H9 (cell line): ENCODE measurements at regions not wholly inside any gene's neighbourhood (a gene's known extent, or its start where the extent isn't known, plus 50 kb on each side); places are given as distances from the start of the nearest gene placed in this dataset.

Source experiments
- DNase-seq: peaks from one replicate; pipeline ENCODE4 v3.0.0-alpha.2; 2017
- H2AFZ ChIP-seq: one replicate; pipeline ENCODE4 v1.6.1; 2013; ENCODE audit warnings: mild to moderate bottlenecking, low read length, control low read depth, moderate library complexity
- H2AK5ac ChIP-seq: 2 replicates; pipeline ENCODE4 v1.6.1; 2013; ENCODE audit warnings: low read length, control low read depth, mixed read lengths; ENCODE audit not compliant: insufficient read length
- H2BK120ac ChIP-seq: one replicate; pipeline ENCODE4 v1.6.1; 2013; ENCODE audit warnings: low read depth, mild to moderate bottlenecking, low read length, control low read depth, inconsistent platforms; ENCODE audit not compliant: poor library complexity, severe bottlenecking
- H2BK12ac ChIP-seq: 2 replicates; pipeline ENCODE4 v1.6.1; 2013; ENCODE audit warnings: low read length, control low read depth, mixed read lengths, low read depth; ENCODE audit not compliant: insufficient read length
- H2BK15ac ChIP-seq: 2 replicates; pipeline ENCODE4 v1.6.1; 2013; ENCODE audit warnings: low read depth, low read length, control low read depth
- H2BK20ac ChIP-seq: one replicate; pipeline ENCODE4 v1.6.1; 2013; ENCODE audit warnings: low read depth, mild to moderate bottlenecking, low read length, control low read depth, inconsistent platforms; ENCODE audit not compliant: poor library complexity, severe bottlenecking
- H2BK5ac ChIP-seq: 2 replicates; pipeline ENCODE4 v1.6.1; 2013; ENCODE audit warnings: low read length, control low read depth, mixed read lengths; ENCODE audit not compliant: insufficient read length
- H3K14ac ChIP-seq: 2 replicates; pipeline ENCODE4 v1.6.1; 2013; ENCODE audit warnings: low read length, control low read depth; ENCODE audit not compliant: insufficient read depth
- H3K18ac ChIP-seq: 2 replicates; pipeline ENCODE4 v1.6.1; 2013; ENCODE audit warnings: low read depth, mild to moderate bottlenecking, mixed read lengths, low read length, control low read depth; ENCODE audit not compliant: insufficient read length
- H3K23ac ChIP-seq: 2 replicates; pipeline ENCODE4 v1.6.1; 2013; ENCODE audit warnings: low read length, control low read depth, mixed read lengths, low read depth; ENCODE audit not compliant: insufficient read length
- H3K23me2 ChIP-seq: 2 replicates; pipeline ENCODE4 v1.6.1; 2013; ENCODE audit warnings: low read depth, mild to moderate bottlenecking, mixed read lengths, low read length, control low read depth; ENCODE audit not compliant: insufficient read length, poor library complexity, severe bottlenecking
- H3K27ac ChIP-seq: 2 replicates; pipeline ENCODE4 v1.5.1; 2013; ENCODE audit warnings: low read length, control low read depth, mixed read lengths, low read depth; ENCODE audit not compliant: insufficient read length
- H3K27me3 ChIP-seq: 2 replicates; pipeline ENCODE4 v1.6.1; 2013; ENCODE audit warnings: low read length, control low read depth, inconsistent platforms; ENCODE audit not compliant: insufficient read depth
- H3K4ac ChIP-seq: 2 replicates; pipeline ENCODE4 v1.6.1; 2013; ENCODE audit warnings: low read depth, mild to moderate bottlenecking, control low read depth, inconsistent platforms, low read length, moderate library complexity
- H3K4me1 ChIP-seq: 2 replicates; pipeline ENCODE4 v1.6.1; 2013; ENCODE audit warnings: low read length, control low read depth, inconsistent platforms; ENCODE audit not compliant: insufficient read depth
- H3K4me2 ChIP-seq: 2 replicates; pipeline ENCODE4 v1.6.1; 2013; ENCODE audit warnings: low read length, control low read depth, mixed read lengths; ENCODE audit not compliant: insufficient read length, insufficient read depth
- H3K56ac ChIP-seq: 2 replicates; pipeline ENCODE4 v1.6.1; 2013; ENCODE audit warnings: low read depth, mild to moderate bottlenecking, mixed read lengths, low read length, control low read depth; ENCODE audit not compliant: insufficient read length
- H3K79me1 ChIP-seq: 2 replicates; pipeline ENCODE4 v1.6.1; 2013; ENCODE audit warnings: low read depth, mild to moderate bottlenecking, moderate library complexity, low read length, control low read depth, inconsistent platforms; ENCODE audit not compliant: insufficient read depth, poor library complexity, severe bottlenecking
- H3K79me2 ChIP-seq: 2 replicates; pipeline ENCODE4 v1.6.1; 2013; ENCODE audit warnings: low read length, control low read depth, inconsistent platforms; ENCODE audit not compliant: insufficient read depth
- H3K9ac ChIP-seq: 2 replicates; pipeline ENCODE4 v1.6.1; 2013; ENCODE audit warnings: low read length, control low read depth, mixed read lengths; ENCODE audit not compliant: insufficient read length; ENCODE audit errors: extremely low read depth
- H3K9me3 ChIP-seq: one replicate; pipeline ENCODE4 v1.6.1; 2013; ENCODE audit warnings: low read depth, low read length, inconsistent platforms; ENCODE audit not compliant: control insufficient read depth
- H3T11ph ChIP-seq: one replicate; pipeline ENCODE4 v1.6.1; 2013; ENCODE audit warnings: mild to moderate bottlenecking, low read length, control low read depth, inconsistent platforms
- H4K20me1 ChIP-seq: one replicate; pipeline ENCODE4 v1.6.1; 2013; ENCODE audit not compliant: control insufficient read depth, insufficient read length, insufficient read depth
- H4K5ac ChIP-seq: 2 replicates; pipeline ENCODE4 v1.6.1; 2013; ENCODE audit warnings: low read depth, mild to moderate bottlenecking, mixed read lengths, low read length, control low read depth; ENCODE audit not compliant: insufficient read length
- H4K8ac ChIP-seq: replicated peaks from 2 replicates; pipeline ENCODE4 v1.6.1; 2013; ENCODE audit warnings: low read length, control low read depth, mixed read lengths, low read depth; ENCODE audit not compliant: insufficient read length
- H4K91ac ChIP-seq: 2 replicates; pipeline ENCODE4 v1.6.1; 2013; ENCODE audit warnings: low read depth, mild to moderate bottlenecking, moderate library complexity, mixed read lengths, low read length, control low read depth; ENCODE audit not compliant: insufficient read length
- H3K27ac Mint-ChIP-seq, 3 experiments: 2 replicates in 2 of 3; 3 replicates in 1 of 3; pipeline ENCODE4 v1.8.0; 2020 to 2021; ENCODE audit warnings: mixed read lengths in 3 of 3, mild to moderate bottlenecking in 1 of 3, moderate library complexity in 1 of 3
- H3K27me3 Mint-ChIP-seq: 2 replicates; pipeline ENCODE4 v1.8.0; 2021; ENCODE audit warnings: low read depth, mild to moderate bottlenecking, moderate library complexity, mixed read lengths
- H3K36me3 Mint-ChIP-seq, 3 experiments: 2 replicates in 2 of 3; 3 replicates in 1 of 3; pipeline ENCODE4 v1.8.0; 2020 to 2021; ENCODE audit warnings: low read depth in 3 of 3, mixed read lengths in 3 of 3; ENCODE audit not compliant: insufficient read depth in 1 of 3
- H3K4me1 Mint-ChIP-seq, 2 experiments: 2 replicates each; pipeline ENCODE4 v1.8.0; 2020; ENCODE audit warnings: mixed read lengths in 2 of 2
- H3K4me3 Mint-ChIP-seq, 2 experiments: 2 replicates in 1 of 2; 3 replicates in 1 of 2; pipeline ENCODE4 v1.8.0; 2020 to 2021; ENCODE audit warnings: mild to moderate bottlenecking in 2 of 2, mixed read lengths in 2 of 2, moderate library complexity in 1 of 2
- H3K9me3 Mint-ChIP-seq, 2 experiments: 2 replicates in 1 of 2; 3 replicates in 1 of 2; pipeline ENCODE4 v1.8.0; 2020; ENCODE audit warnings: mild to moderate bottlenecking in 2 of 2, mixed read lengths in 2 of 2, moderate library complexity in 1 of 2
- CTCF ChIP-seq: fragments of 200-600 bp; sonication (generic); conservative IDR thresholded peaks from 3 replicates; pipeline ENCODE4 v1.8.0; 2021; ENCODE audit warnings: antibody characterized with exemption, mild to moderate bottlenecking
- WGBS: extraction: QIAGEN DNeasy Blood & Tissue Kit; methylation state at CpG from one replicate; pipeline ENCODE4 v1.1.7; 2013; ENCODE audit warnings: missing lambda C conversion rate, low lambda C conversion rate, mixed read lengths; ENCODE audit not compliant: insufficient read length; ENCODE audit errors: extremely low coverage; 5-methylcytosine and 5-hydroxymethylcytosine counted together

GRCh38 chr10:57418476-57418875, 849.2 kb downstream of the IPMK start:
- no peaks in the 10 kb centered on the region for H3K79me1 ChIP-seq
- H3K9ac ChIP-seq, result no peak overlapping the region
- Mint-ChIP-seq H3K4me1 (peaks cover 0 to 4% of the 10 kb centered on the region in 2 experiments; a peak in 1 of 4 replicates), H3K27me3 (no peaks in the 10 kb centered on the region), H3K27ac (no peak overlapping the region), H3K36me3 (peaks cover 0 to 3% (median 2%) of the 10 kb centered on the region in 3 experiments; a peak in 3 of 7 replicates), H3K4me3 (no peak overlapping the region), H3K9me3 (peaks cover 12 to 21% of the 10 kb centered on the region in 2 experiments; a peak in 4 of 5 replicates)
- H3K27ac ChIP-seq, result no peak overlapping the region
- no CpG with 5 or more reads among the region's 6 CpGs for WGBS
- no peak overlapping the region for H2AFZ ChIP-seq
- H3K4ac ChIP-seq, result no peak overlapping the region
- H2BK12ac ChIP-seq, result no peak overlapping the region
- no peaks in the 10 kb centered on the region for H3K27me3 ChIP-seq
- no peaks in the 10 kb centered on the region for H3K4me1 ChIP-seq
- H3K14ac ChIP-seq, result no peak overlapping the region
- H3K9me3 ChIP-seq, result no peaks in the 10 kb centered on the region
- no peak overlapping the region for H2BK120ac ChIP-seq
- no peak overlapping the region for H2BK5ac ChIP-seq
- H2BK15ac ChIP-seq, result no peak overlapping the region
- no peaks in the 10 kb centered on the region for H3K79me2 ChIP-seq
- H2BK20ac ChIP-seq, result no peak overlapping the region
- H3K4me2 ChIP-seq, result no peak overlapping the region
- no peak overlapping the region for H4K91ac ChIP-seq
- H3K23ac ChIP-seq, result no peak overlapping the region
- no peak overlapping the region for H3T11ph ChIP-seq
- H3K23me2 ChIP-seq, result no peaks in the 10 kb centered on the region
- no peak for TF ChIP-seq CTCF
- no peak overlapping the region for H4K5ac ChIP-seq
- H3K18ac ChIP-seq, result no peak overlapping the region
- H2AK5ac ChIP-seq, result no peak overlapping the region
- no peak overlapping the region for H3K56ac ChIP-seq
- DNase-seq, result no peak
- H4K8ac ChIP-seq, result no peak overlapping the region
- no peaks in the 10 kb centered on the region for H4K20me1 ChIP-seq
